HG02852 (cell line): ENCODE measurements at regions not wholly inside any gene's neighbourhood (a gene's known extent, or its start where the extent isn't known, plus 50 kb on each side); places are given as distances from the start of the nearest gene placed in this dataset.
"Not testable (repeated sequence)": the region's sequence is repeated elsewhere in the genome, so short reads cannot be mapped to it uniquely, and the experiment has no call there.

Experiments
- ATAC-seq: cut with Tn5 transposase; IDR thresholded peaks from one replicate; pipeline ENCODE4 v1.9.1; 2021; ENCODE audit warnings: mild to moderate bottlenecking, moderate library complexity; ENCODE audit not compliant: unreplicated experiment

GRCh38 chr16:52386694-52387093, 160.2 kb downstream of the TOX3 start:
- ATAC-seq = no peak

- no peak for ATAC-seq
Measured at GRCh38 chr16:52384378-52384777, 162.6 kb downstream of the TOX3 start.

- no peak for ATAC-seq
Measured at GRCh38 chr16:52383640-52384292, 163.2 kb downstream of the TOX3 start.

- no peak for ATAC-seq
Measured at GRCh38 chr16:52383119-52383518, 163.8 kb downstream of the TOX3 start.

- no peak for ATAC-seq
Measured at GRCh38 chr16:52379551-52379950, 167.4 kb downstream of the TOX3 start.

- no peak for ATAC-seq
Measured at GRCh38 chr16:52376676-52377280, 170.2 kb downstream of the TOX3 start.

- ATAC-seq = no peak
Measured at GRCh38 chr16:52372313-52372712, 174.6 kb downstream of the TOX3 start.

- ATAC-seq = no peak
Measured at GRCh38 chr16:52368859-52369258, 178.1 kb downstream of the TOX3 start.

GRCh38 chr16:52367821-52368220, 179.1 kb downstream of the TOX3 start:
- ATAC-seq = no peak

GRCh38 chr16:52366983-52367382, 180.0 kb downstream of the TOX3 start:
- no peak for ATAC-seq

- no peak for ATAC-seq
Measured at GRCh38 chr16:52364500-52364899, 182.4 kb downstream of the TOX3 start.

- no peak for ATAC-seq
Measured at GRCh38 chr16:52363082-52363481, 183.9 kb downstream of the TOX3 start.

GRCh38 chr16:52357711-52358110, 189.2 kb downstream of the TOX3 start:
- ATAC-seq = no peak

- ATAC-seq = no peak
Measured at GRCh38 chr16:52353249-52353648, 193.7 kb downstream of the TOX3 start.

- no peak for ATAC-seq
Measured at GRCh38 chr16:52351451-52351850, 195.5 kb downstream of the TOX3 start.

GRCh38 chr16:52350031-52350642, 196.8 kb downstream of the TOX3 start:
- no peak for ATAC-seq

- ATAC-seq = no peak
Measured at GRCh38 chr16:52346709-52347108, 200.2 kb downstream of the TOX3 start.

GRCh38 chr16:52333673-52334072, 213.3 kb downstream of the TOX3 start:
- ATAC-seq = not testable (repeated sequence)

- no peak for ATAC-seq
Measured at GRCh38 chr16:52320930-52321439, 226.0 kb downstream of the TOX3 start.

GRCh38 chr16:52318302-52319009, 228.5 kb downstream of the TOX3 start:
- ATAC-seq = no peak

GRCh38 chr16:52316241-52316640, 230.7 kb downstream of the TOX3 start:
- ATAC-seq = no peak

GRCh38 chr16:52312716-52313115, 234.2 kb downstream of the TOX3 start:
- ATAC-seq = no peak
